HG02981 (cell line): ENCODE measurements at regions not wholly inside any gene's neighbourhood (a gene's known extent, or its start where the extent isn't known, plus 50 kb on each side); places are given as distances from the start of the nearest gene placed in this dataset.

ENCODE experiments used
- ATAC-seq: cut with Tn5 transposase; IDR thresholded peaks from one replicate; pipeline ENCODE4 v1.9.1; 2021; ENCODE audit warnings: mild to moderate bottlenecking, moderate library complexity; ENCODE audit not compliant: unreplicated experiment

GRCh38 chr6:104434519-104434918, 425.2 kb downstream of the HACE1 start:
- no peak for ATAC-seq

GRCh38 chr6:104431096-104431495, 428.6 kb downstream of the HACE1 start:
- no peak for ATAC-seq

GRCh38 chr6:104428184-104428583, 431.5 kb downstream of the HACE1 start:
- no peak for ATAC-seq

GRCh38 chr6:104423691-104424090, 436.0 kb downstream of the HACE1 start:
- no peak for ATAC-seq

- no peak for ATAC-seq
Measured at GRCh38 chr6:104421650-104422049, 438.1 kb downstream of the HACE1 start.

GRCh38 chr6:104418839-104419238, 440.9 kb downstream of the HACE1 start:
- no peak for ATAC-seq

GRCh38 chr6:104418125-104418524, 441.6 kb downstream of the HACE1 start:
- ATAC-seq = no peak

- ATAC-seq = no peak
Measured at GRCh38 chr6:104414723-104415122, 445.0 kb downstream of the HACE1 start.

GRCh38 chr6:104413767-104414166, 446.0 kb downstream of the HACE1 start:
- no peak for ATAC-seq

GRCh38 chr6:104411302-104411701, 448.4 kb downstream of the HACE1 start:
- no peak for ATAC-seq

- no peak for ATAC-seq
Measured at GRCh38 chr6:104409913-104410312, 449.8 kb downstream of the HACE1 start.

GRCh38 chr6:104407957-104408356, 451.8 kb downstream of the HACE1 start:
- no peak for ATAC-seq

GRCh38 chr6:104404377-104404776, 455.3 kb downstream of the HACE1 start:
- ATAC-seq = no peak

GRCh38 chr6:104402572-104402971, 457.1 kb downstream of the HACE1 start:
- ATAC-seq = no peak

- no peak for ATAC-seq
Measured at GRCh38 chr6:104401926-104402325, 457.8 kb downstream of the HACE1 start.

- no peak for ATAC-seq
Measured at GRCh38 chr6:104400844-104401243, 458.9 kb downstream of the HACE1 start.

GRCh38 chr6:104396077-104396476, 463.6 kb downstream of the HACE1 start:
- ATAC-seq = no peak

GRCh38 chr6:104381907-104382306, 477.8 kb downstream of the HACE1 start:
- no peak for ATAC-seq

GRCh38 chr6:104365451-104366234, 494.1 kb downstream of the HACE1 start:
- ATAC-seq = no peak

GRCh38 chr6:104357928-104358327, 501.8 kb downstream of the HACE1 start:
- no peak for ATAC-seq

GRCh38 chr6:104356197-104356596, 503.5 kb downstream of the HACE1 start:
- ATAC-seq = no peak

- ATAC-seq = no peak
Measured at GRCh38 chr6:104349191-104349590, 510.5 kb downstream of the HACE1 start.

- ATAC-seq = no peak
Measured at GRCh38 chr6:104344223-104344622, 515.5 kb downstream of the HACE1 start.
